Rectal smooth muscle tissue (tissue), 1 donor: ENCODE measurements at regions not wholly inside any gene's neighbourhood (a gene's known extent, or its start where the extent isn't known, plus 50 kb on each side); places are given as distances from the start of the nearest gene placed in this dataset.

Source experiments
- H3K27ac ChIP-seq: one replicate; pipeline ENCODE4 v1.7.0; 2013; ENCODE audit warnings: low read depth, low read length, inconsistent platforms
- H3K27me3 ChIP-seq: one replicate; pipeline ENCODE4 v1.7.0; 2013; ENCODE audit warnings: low read length; ENCODE audit not compliant: control insufficient read depth, insufficient read depth
- H3K36me3 ChIP-seq: one replicate; pipeline ENCODE4 v1.7.0; 2013; ENCODE audit warnings: low read length; ENCODE audit not compliant: control insufficient read depth, insufficient read depth
- H3K4me1 ChIP-seq: one replicate; pipeline ENCODE4 v1.7.0; 2013; ENCODE audit warnings: low read length; ENCODE audit not compliant: control insufficient read depth, insufficient read depth
- H3K4me3 ChIP-seq: one replicate; pipeline ENCODE4 v1.7.0; 2013; ENCODE audit warnings: low read length
- H3K9ac ChIP-seq: one replicate; pipeline ENCODE4 v1.7.0; 2013; ENCODE audit warnings: low read length

DNA sequence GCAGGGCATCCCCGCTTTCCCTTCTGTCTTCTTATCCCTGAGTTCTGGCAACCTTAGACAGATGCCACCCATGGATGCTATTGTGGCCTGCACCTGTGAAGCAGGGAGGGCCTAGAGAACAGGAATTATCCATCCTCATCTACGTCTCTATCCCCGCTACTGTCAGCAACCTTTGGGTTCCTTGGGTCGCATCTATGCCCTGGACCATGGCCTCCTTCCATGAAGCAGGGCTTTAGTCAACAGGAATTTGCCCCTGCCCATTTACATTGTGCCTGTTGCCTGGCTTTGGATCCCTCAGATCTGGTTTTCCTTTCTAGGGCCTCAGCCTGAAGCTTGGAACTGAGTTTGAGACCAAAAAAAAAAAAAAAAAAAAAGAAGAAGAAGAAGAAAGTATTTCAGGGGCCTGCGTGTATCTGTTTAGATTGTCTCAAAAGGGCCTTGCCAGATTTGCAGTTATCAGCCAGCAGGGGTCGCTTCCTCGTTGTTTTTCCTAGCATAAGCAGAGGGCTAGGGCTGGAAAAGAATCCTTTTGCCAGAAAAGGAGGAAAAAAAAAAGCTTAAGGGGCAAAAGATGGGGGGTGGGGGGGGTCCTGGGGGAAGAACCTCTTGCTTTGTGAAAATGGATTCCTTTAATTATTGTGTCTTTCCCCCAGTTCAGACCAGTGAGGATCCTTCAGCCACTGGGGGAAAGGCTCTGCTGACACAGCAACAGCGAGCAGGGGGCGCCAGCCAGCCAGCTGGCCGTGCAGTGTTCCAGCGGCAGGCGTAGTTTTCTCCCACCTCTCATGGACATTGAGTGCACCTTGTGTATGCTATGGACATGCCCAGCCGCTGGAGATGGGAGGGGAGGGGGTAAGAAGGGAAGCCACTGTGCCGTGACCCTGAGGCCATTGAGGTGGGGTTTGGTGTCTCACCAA, 65.7 kb upstream of the ALDH1L1 start:
- no peak overlapping the region for H3K9ac ChIP-seq
- H3K4me3 ChIP-seq, result no peak overlapping the region
- no peaks in the 10 kb centered on the region for H3K36me3 ChIP-seq
- H3K27ac ChIP-seq, result no peak overlapping the region
- H3K4me1 ChIP-seq, result no peaks in the 10 kb centered on the region
- no peaks in the 10 kb centered on the region for H3K27me3 ChIP-seq
